Type B pancreatic cell (in vitro differentiated cells): ENCODE measurements at regions not wholly inside any gene's neighbourhood (a gene's known extent, or its start where the extent isn't known, plus 50 kb on each side); places are given as distances from the start of the nearest gene placed in this dataset.

Source experiments
- DNase-seq: peaks from one replicate; pipeline ENCODE4 v3.0.0; 2021; ENCODE audit warnings: mixed read lengths; ENCODE audit not compliant: unreplicated experiment; ENCODE audit errors: extremely low spot score
- H3K27ac Mint-ChIP-seq: 2 replicates; pipeline ENCODE4 v1.8.0; 2021; ENCODE audit warnings: mild to moderate bottlenecking, mixed read lengths
- H3K27me3 Mint-ChIP-seq: 2 replicates; pipeline ENCODE4 v1.8.0; 2021; ENCODE audit warnings: mixed read lengths
- H3K36me3 Mint-ChIP-seq: 2 replicates; pipeline ENCODE4 v1.8.0; 2021; ENCODE audit warnings: mixed read lengths
- H3K4me1 Mint-ChIP-seq: one replicate; pipeline ENCODE4 v1.8.0; 2021; ENCODE audit warnings: mixed read lengths; ENCODE audit not compliant: unreplicated experiment
- H3K4me3 Mint-ChIP-seq: 2 replicates; pipeline ENCODE4 v1.8.0; 2021; ENCODE audit warnings: mild to moderate bottlenecking, mixed read lengths
- H3K9me3 Mint-ChIP-seq: 2 replicates; pipeline ENCODE4 v1.8.0; 2021; ENCODE audit warnings: mixed read lengths
- TF ChIP-seq, protein P1 (sequence below): fragments of 200-600 bp; sonication (generic); conservative IDR thresholded peaks from 2 replicates; pipeline ENCODE4 v1.5.0; 2021; ENCODE audit warnings: antibody characterized with exemption, mild to moderate bottlenecking

DNA sequence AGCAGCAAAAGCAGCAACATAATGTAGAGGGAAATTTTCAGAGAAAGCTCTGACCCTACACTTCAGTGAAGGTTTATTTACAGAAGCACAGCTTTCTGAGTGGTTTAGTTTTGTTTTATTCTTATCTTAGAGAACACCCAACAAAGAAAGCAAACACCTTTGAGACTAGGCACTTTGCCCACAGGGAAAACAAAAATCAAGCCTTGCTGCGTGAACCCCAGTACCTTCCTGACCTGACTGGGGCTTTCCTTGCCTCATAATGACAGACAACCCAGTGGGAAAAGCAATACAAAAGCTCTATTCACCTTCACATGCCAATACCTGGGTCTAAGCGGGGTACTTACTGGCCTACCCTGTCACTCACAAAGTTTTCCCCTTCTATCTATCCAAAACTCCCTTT is 189.8 kb downstream of the HINT1 start:
- Mint-ChIP-seq H3K4me3 (no peak overlapping the region), H3K9me3 (no peaks in the 10 kb centered on the region), H3K4me1 (no peaks in the 10 kb centered on the region), H3K27me3 (peaks cover 3% of the 10 kb centered on the region), H3K27ac (no peak overlapping the region), H3K36me3 (no peaks in the 10 kb centered on the region)
- DNase-seq = no peak
- TF ChIP-seq, protein P1, sequence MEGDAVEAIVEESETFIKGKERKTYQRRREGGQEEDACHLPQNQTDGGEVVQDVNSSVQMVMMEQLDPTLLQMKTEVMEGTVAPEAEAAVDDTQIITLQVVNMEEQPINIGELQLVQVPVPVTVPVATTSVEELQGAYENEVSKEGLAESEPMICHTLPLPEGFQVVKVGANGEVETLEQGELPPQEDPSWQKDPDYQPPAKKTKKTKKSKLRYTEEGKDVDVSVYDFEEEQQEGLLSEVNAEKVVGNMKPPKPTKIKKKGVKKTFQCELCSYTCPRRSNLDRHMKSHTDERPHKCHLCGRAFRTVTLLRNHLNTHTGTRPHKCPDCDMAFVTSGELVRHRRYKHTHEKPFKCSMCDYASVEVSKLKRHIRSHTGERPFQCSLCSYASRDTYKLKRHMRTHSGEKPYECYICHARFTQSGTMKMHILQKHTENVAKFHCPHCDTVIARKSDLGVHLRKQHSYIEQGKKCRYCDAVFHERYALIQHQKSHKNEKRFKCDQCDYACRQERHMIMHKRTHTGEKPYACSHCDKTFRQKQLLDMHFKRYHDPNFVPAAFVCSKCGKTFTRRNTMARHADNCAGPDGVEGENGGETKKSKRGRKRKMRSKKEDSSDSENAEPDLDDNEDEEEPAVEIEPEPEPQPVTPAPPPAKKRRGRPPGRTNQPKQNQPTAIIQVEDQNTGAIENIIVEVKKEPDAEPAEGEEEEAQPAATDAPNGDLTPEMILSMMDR = no peak

DNA sequence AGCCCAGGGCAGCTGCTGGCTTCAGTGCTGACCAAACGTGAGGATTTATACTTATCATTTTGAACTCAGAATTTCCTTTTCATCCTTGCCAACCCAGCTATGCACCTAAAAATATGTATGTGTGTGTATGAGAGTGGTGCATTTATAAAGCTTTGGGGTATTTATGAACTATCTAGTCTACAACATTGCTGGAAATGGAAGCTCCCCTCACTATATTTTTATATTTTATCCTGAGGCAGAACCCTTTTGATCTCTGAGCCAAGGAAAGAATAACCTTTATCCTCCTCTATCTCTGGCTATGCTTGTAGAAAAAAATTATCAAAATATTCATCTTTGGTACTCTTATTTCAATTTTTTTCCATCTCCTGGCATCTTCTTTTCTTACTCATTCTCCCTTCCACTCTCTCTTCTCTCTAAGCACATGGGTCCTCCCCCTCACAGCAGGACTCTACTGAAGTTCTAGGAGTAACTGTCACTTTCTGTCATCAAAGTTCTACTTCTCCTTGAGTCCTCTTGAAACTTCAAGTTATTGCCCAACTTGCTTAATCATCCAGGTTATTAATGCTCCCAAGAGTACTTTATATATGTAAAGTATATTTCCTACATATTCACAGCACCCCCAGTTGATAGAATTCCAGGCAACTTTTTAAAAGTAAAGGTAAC is 190.9 kb downstream of the HINT1 start:
- TF ChIP-seq, protein P1 = no peak
- H3K36me3 Mint-ChIP-seq = no peaks in the 10 kb centered on the region
- H3K4me1 Mint-ChIP-seq = no peaks in the 10 kb centered on the region
- H3K27ac Mint-ChIP-seq = no peak overlapping the region
- no peaks in the 10 kb centered on the region for H3K9me3 Mint-ChIP-seq
- H3K4me3 Mint-ChIP-seq = no peak overlapping the region
- peaks cover 3% of the 10 kb centered on the region for H3K27me3 Mint-ChIP-seq
- no peak for DNase-seq

DNA sequence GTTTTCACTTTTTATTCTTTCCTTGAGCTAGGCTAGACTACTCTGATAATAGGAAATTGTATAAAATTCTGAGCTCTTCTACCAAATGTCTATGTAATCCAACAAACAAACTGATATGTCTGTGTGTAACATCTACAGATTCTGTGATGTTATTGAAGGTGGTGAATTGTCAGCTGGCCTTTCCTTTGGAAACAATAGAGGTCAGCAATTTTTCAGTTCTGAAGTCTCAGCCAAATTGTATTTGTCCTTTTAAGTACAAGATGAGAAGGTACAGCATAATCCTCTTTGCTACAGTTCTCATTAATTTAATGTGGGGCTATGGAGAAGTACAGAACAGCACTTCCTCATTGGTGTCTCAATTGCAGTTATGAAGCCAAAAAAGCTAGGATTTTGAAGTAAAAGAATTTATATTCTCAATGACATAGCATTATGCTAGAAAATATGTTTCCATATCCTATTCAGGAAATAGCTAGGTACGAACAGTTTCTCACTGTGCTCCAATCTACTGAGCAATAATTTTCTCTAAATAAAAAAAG is 198.0 kb downstream of the HINT1 start:
- H3K4me3 Mint-ChIP-seq = no peak overlapping the region
- peaks cover 6% of the 10 kb centered on the region for H3K9me3 Mint-ChIP-seq

DNA sequence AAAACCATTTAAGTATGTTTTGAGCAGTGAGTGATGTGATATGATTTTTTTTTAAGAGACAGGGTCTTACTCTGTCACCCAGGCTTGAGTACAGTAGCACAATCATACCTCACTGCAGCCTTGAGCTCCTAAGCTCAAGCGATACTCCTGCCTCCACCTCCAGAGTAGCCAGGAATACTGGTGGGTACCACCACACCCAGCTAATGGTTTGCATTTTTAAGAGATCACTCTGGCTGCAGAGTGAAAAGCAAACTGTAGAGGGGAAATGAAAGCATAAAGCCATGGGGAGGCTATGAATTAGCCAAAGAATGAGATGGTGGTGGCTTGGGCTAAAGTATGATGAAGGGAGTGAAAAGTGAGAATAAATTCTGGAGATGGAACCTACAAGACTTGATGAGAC is 199.1 kb downstream of the HINT1 start:
- Mint-ChIP-seq H3K27me3 (peaks cover 4% of the 10 kb centered on the region), H3K4me3 (no peak overlapping the region), H3K9me3 (peaks cover 6% of the 10 kb centered on the region), H3K36me3 (no peaks in the 10 kb centered on the region), H3K27ac (no peak overlapping the region), H3K4me1 (no peaks in the 10 kb centered on the region)
- TF ChIP-seq, protein P1 = no peak
- DNase-seq = no peak

More for the DNA sequence above, 198.0 kb downstream of the HINT1 start:
- TF ChIP-seq, protein P1 = no peak
- no peak overlapping the region for H3K27ac Mint-ChIP-seq
- DNase-seq = no peak
- H3K27me3 Mint-ChIP-seq = peaks cover 4% of the 10 kb centered on the region
- no peaks in the 10 kb centered on the region for H3K4me1 Mint-ChIP-seq
- H3K36me3 Mint-ChIP-seq = no peaks in the 10 kb centered on the region

DNA sequence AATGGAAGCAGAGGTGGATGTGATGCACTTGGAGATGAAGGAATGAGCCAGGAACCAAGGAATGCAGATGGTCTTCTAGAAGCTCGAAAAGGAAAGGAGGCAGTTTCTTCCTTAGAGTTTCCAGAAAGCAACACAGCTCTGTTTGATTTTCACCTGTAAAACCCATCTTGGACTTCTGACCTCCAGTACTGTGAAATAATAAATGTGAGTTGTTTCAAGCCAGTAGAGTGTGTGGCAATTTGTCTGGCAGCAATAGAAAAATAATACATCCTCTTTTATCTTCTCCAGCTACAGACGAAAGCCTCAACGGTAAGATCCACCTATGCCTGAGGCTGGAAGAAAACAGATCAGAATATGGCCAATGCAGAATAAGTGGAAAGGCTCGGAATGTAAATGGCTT is 199.7 kb downstream of the HINT1 start:
- TF ChIP-seq, protein P1 = no peak

More for the DNA sequence above, 199.7 kb downstream of the HINT1 start:
- H3K9me3 Mint-ChIP-seq = peaks cover 6% of the 10 kb centered on the region
- H3K27ac Mint-ChIP-seq = no peak overlapping the region
- DNase-seq = no peak
- no peaks in the 10 kb centered on the region for H3K36me3 Mint-ChIP-seq
- H3K4me1 Mint-ChIP-seq = no peaks in the 10 kb centered on the region
- H3K4me3 Mint-ChIP-seq = no peak overlapping the region
- H3K27me3 Mint-ChIP-seq = peaks cover 4% of the 10 kb centered on the region
